ENCODE measurements at regions not wholly inside any gene's neighbourhood (a gene's known extent, or its start where the extent isn't known, plus 50 kb on each side); places are given as distances from the start of the nearest gene placed in this dataset.

- Mint-ChIP-seq H3K36me3 (ENCODE audit: low read depth) (no peaks in the 10 kb centered on the region), H3K27me3 (ENCODE audit: low read depth) (no peaks in the 10 kb centered on the region), H3K4me3 (ENCODE audit: unreplicated experiment) (no peak overlapping the region), H3K9me3 (ENCODE audit: low read depth) (peaks cover 13% of the 10 kb centered on the region), H3K27ac (ENCODE audit: unreplicated experiment) (no peak overlapping the region), H3K4me1 (ENCODE audit: low read depth) (no peaks in the 10 kb centered on the region)
- DNase-seq (ENCODE audit: low spot score), result no peak
- no peak for TF ChIP-seq CTCF (IDR thresholded peaks at IDR 0.05)
Observed at GRCh38 chrX:138865093-138865649, 153.7 kb upstream of the FGF13 start.

GRCh38 chrX:138859421-138859820, 147.9 kb upstream of the FGF13 start:
- no peaks in the 10 kb centered on the region for H3K36me3 Mint-ChIP-seq (ENCODE audit: low read depth)
- no peak for TF ChIP-seq CTCF (IDR thresholded peaks at IDR 0.05)
- no peaks in the 10 kb centered on the region for H3K4me1 Mint-ChIP-seq (ENCODE audit: low read depth)
- peaks cover 13% of the 10 kb centered on the region for H3K9me3 Mint-ChIP-seq (ENCODE audit: low read depth)
- H3K27me3 Mint-ChIP-seq (ENCODE audit: low read depth), result no peaks in the 10 kb centered on the region
- H3K4me3 Mint-ChIP-seq (ENCODE audit: unreplicated experiment), result no peak overlapping the region
- H3K27ac Mint-ChIP-seq (ENCODE audit: unreplicated experiment), result no peak overlapping the region
- no peak for DNase-seq (ENCODE audit: low spot score)

- no peak overlapping the region for H3K27ac Mint-ChIP-seq (ENCODE audit: unreplicated experiment)
- no peak overlapping the region for H3K4me3 Mint-ChIP-seq (ENCODE audit: unreplicated experiment)
- peaks cover 13% of the 10 kb centered on the region for H3K9me3 Mint-ChIP-seq (ENCODE audit: low read depth)
- no peaks in the 10 kb centered on the region for H3K4me1 Mint-ChIP-seq (ENCODE audit: low read depth)
- no peak for DNase-seq (ENCODE audit: low spot score)
- no peak for TF ChIP-seq CTCF (IDR thresholded peaks at IDR 0.05)
- H3K36me3 Mint-ChIP-seq (ENCODE audit: low read depth), result no peaks in the 10 kb centered on the region
- no peaks in the 10 kb centered on the region for H3K27me3 Mint-ChIP-seq (ENCODE audit: low read depth)
Observed at GRCh38 chrX:138858951-138859350, 147.4 kb upstream of the FGF13 start.

GRCh38 chrX:138858438-138858837, 146.9 kb upstream of the FGF13 start:
- Mint-ChIP-seq H3K27me3 (ENCODE audit: low read depth) (no peaks in the 10 kb centered on the region), H3K27ac (ENCODE audit: unreplicated experiment) (no peak overlapping the region), H3K4me1 (ENCODE audit: low read depth) (no peaks in the 10 kb centered on the region), H3K4me3 (ENCODE audit: unreplicated experiment) (no peak overlapping the region), H3K9me3 (ENCODE audit: low read depth) (peaks cover 12% of the 10 kb centered on the region), H3K36me3 (ENCODE audit: low read depth) (no peaks in the 10 kb centered on the region)
- no peak for TF ChIP-seq CTCF (IDR thresholded peaks at IDR 0.05)
- no peak for DNase-seq (ENCODE audit: low spot score)

- H3K36me3 Mint-ChIP-seq (ENCODE audit: low read depth), result no peaks in the 10 kb centered on the region
- H3K4me1 Mint-ChIP-seq (ENCODE audit: low read depth), result no peaks in the 10 kb centered on the region
- DNase-seq (ENCODE audit: low spot score), result no peak
- H3K9me3 Mint-ChIP-seq (ENCODE audit: low read depth), result peaks cover 7% of the 10 kb centered on the region
- no peak for TF ChIP-seq CTCF (IDR thresholded peaks at IDR 0.05)
- no peak overlapping the region for H3K27ac Mint-ChIP-seq (ENCODE audit: unreplicated experiment)
- no peak overlapping the region for H3K4me3 Mint-ChIP-seq (ENCODE audit: unreplicated experiment)
- H3K27me3 Mint-ChIP-seq (ENCODE audit: low read depth), result no peaks in the 10 kb centered on the region
Observed at GRCh38 chrX:138856881-138857604, 145.5 kb upstream of the FGF13 start.
